Esophagus squamous epithelium (tissue), 4 donors: ENCODE measurements at regions not wholly inside any gene's neighbourhood (a gene's known extent, or its start where the extent isn't known, plus 50 kb on each side); places are given as distances from the start of the nearest gene placed in this dataset.

ENCODE experiments used
- CTCF ChIP-seq, 6 experiments: fragments of 450-650 bp in 4 of 6; fragments of 200-600 bp in 2 of 6; sonication (generic) in 2 of 6; IDR thresholded peaks; one replicate each; pipeline ENCODE4 v1.5.1; 2016 to 2019; ENCODE audit warnings: antibody characterized with exemption in 6 of 6, mild to moderate bottlenecking in 4 of 6, moderate library complexity in 4 of 6
- POLR2A ChIP-seq, 4 donors: fragments of 450-650 bp; IDR thresholded peaks; one replicate each; pipeline ENCODE4 v1.6.1; 2017; ENCODE audit warnings: antibody characterized with exemption in 4 of 4, mild to moderate bottlenecking in 4 of 4, moderate library complexity in 3 of 4

DNA sequence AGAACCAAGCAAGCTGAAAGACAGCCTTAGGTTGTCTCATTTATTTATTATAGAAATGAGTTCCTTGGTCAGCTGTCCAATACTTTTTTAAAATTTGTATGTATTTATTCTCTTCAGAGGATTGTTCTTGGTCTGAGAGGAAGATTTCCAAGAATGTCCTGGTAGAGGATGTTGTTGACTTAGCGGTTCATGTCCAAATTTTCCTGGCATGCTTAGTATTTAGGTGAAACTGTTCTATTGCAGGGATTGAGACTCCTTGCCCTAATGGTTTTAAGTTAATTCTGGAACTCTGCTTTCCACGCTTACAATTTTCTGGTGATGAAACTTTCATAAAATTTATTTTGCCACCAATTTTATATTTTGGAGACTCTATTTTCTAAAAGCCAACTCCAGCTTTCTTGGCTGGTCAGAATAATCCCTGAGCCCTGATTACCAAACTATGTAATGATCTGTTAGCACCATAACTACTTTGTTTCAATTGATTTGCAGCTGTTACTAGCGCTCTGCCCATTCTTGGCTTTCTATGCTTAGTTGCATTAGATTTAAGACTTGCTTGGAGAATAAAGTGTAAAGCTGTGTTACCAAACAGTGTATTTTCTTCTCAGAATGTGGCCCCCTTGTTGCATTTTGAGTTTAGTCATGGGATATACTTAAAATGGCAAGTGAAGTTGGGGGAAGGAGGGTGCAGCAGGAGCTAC is 1868.8 kb upstream of the CELF4 start:
- TF ChIP-seq CTCF (IDR thresholded peaks at IDR 0.05) (no peak), POLR2A (IDR thresholded peaks at IDR 0.05) (no peak)
